ENCODE measurements at regions not wholly inside any gene's neighbourhood (a gene's known extent, or its start where the extent isn't known, plus 50 kb on each side); places are given as distances from the start of the nearest gene placed in this dataset.

GRCh38 chr4:28890949-28891775 is 1829.0 kb upstream of the PCDH7 start:
- DNase-seq, result no peak

GRCh38 chr4:28913466-28913865 is 1806.7 kb upstream of the PCDH7 start:
- no peak for DNase-seq

GRCh38 chr4:28916585-28916984 is 1803.6 kb upstream of the PCDH7 start:
- no peak for DNase-seq

- no peak for DNase-seq
These were observed 1801.3 kb upstream of the PCDH7 start for GRCh38 chr4:28918871-28919270.

DNA sequence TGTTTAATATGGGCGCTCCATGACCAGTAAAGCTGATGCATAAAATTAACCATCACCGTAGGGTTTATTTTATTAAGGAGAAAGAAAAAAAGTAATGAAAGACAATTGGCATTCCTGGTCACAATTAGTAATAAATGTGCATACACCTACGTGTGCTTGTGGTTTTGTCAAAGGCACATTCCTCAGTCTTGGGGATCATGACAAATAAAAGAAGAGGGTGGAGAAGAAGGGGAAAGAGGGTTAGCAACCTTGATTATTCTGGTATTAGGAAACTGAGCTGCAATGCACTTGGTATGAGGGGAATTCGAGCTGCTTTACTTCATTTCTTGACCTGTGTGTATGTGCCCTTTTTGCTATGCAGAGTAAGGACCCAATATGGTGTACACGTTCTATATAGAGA is 1798.3 kb upstream of the PCDH7 start:
- DNase-seq, result no peak

DNA sequence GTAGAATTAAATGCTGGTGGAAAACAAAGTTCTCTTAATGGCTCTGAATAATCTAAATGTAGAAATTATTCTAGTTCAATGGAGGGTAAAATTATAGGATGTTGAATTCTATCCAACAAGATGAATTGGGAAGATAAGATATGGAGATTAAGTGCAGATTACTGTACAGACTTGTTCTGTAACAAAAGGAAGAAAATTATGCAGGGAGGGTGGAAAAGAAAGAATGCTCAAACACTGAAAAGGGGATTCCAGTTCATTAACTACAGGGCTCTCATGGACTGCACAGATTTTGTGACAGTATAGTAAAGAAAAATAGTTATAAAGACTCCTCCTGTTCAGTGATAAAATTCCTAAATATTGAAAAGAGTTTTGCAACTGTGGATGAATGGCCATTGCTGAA is 1794.0 kb upstream of the PCDH7 start:
- DNase-seq, result no peak

- DNase-seq, result no peak
These were observed 1777.5 kb upstream of the PCDH7 start for GRCh38 chr4:28942631-28943030.

GRCh38 chr4:28947374-28947773 is 1772.8 kb upstream of the PCDH7 start:
- DNase-seq, result no peak

GRCh38 chr4:28948501-28948900 is 1771.7 kb upstream of the PCDH7 start:
- no peak for DNase-seq

- no peak for DNase-seq
These were observed 1753.2 kb upstream of the PCDH7 start for GRCh38 chr4:28966982-28967381.

DNA sequence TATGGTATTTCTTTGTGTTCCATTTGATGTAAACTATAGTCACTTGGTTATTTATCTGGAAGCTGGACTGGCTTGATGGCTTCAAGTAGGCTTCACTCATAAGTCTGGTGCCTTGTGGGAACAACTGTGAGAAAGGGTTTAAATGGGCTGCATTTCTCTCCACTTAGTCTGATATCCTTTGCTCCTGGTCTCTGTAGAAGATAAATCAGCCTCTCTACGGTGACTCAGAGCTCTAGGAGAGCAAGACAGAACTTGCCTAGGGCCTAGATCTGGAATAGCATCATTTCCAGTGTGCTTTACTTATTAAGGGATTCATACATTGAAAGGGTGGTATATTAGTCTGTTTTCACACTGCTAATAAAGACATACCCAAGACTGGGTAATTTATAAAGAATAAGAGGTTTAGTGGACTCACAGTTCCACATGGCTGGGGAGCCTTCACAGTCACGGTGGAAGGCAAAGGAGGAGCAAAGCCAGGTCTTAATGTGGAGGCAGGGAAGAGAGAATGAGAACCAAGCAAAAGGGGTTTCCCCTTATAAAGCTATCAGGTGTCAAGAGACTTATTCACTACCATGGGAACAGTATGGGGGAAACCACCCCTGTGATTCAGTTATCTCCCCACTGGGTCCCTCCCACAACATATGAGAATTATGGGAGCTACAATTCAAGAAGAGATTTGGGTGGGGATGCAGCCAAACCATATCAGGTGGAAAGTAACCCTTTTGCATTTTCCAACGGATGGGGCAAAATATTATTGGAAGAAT is 1746.4 kb upstream of the PCDH7 start:
- no peak for DNase-seq

GRCh38 chr4:28976369-28976768 is 1743.8 kb upstream of the PCDH7 start:
- DNase-seq, result no peak

- DNase-seq, result no peak
These were observed 1718.0 kb upstream of the PCDH7 start for GRCh38 chr4:29002151-29002550.

GRCh38 chr4:29005838-29006237 is 1714.3 kb upstream of the PCDH7 start:
- no peak for DNase-seq

- no peak for DNase-seq
These were observed 1710.3 kb upstream of the PCDH7 start for GRCh38 chr4:29009908-29010307.

- DNase-seq, result no peak
These were observed 1706.8 kb upstream of the PCDH7 start for GRCh38 chr4:29013341-29013740.

- no peak for DNase-seq
These were observed 1705.6 kb upstream of the PCDH7 start for GRCh38 chr4:29014555-29014954.

- no peak for DNase-seq
These were observed 1686.5 kb upstream of the PCDH7 start for GRCh38 chr4:29033703-29034102.

GRCh38 chr4:29037501-29037900 is 1682.7 kb upstream of the PCDH7 start:
- no peak for DNase-seq

DNA sequence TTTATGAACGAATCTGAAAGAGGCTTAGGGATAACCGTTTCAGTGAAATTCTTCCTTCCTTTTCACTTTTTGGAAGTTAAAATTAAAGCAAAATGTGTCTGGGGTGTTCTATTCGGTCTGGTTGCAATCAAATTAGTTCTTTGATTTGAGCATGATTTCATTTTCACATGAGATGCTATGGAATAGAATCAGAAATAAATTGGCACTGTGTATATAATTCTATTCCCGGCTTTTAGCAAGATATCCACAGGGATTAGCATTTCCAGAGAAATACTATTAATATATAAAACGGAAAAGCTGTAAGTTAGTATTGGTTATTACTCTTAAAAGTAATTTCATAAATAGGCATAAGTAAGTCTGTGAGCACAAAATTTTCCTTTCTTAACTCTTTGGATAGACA is 1676.8 kb upstream of the PCDH7 start:
- DNase-seq, result no peak

DNA sequence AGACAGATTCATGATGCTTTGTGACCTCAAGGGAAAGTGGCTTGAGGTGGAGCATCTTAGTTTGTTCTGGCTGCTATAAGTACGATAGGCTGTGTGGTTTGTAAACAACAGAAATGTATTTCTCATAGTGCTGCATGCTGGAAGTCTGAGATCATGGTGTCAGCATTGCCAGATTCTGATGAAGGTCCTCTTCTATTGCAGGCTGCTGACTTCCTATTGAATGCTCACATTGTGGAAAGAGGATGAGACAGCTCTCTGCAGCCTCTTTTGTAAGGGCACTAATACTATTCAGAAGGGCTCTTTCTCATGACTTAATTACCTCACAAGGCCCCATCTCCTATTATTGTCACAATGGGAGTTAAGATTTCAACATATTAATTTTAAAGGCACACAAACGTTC is 1674.0 kb upstream of the PCDH7 start:
- no peak for DNase-seq

GRCh38 chr4:29046781-29047180 is 1673.4 kb upstream of the PCDH7 start:
- no peak for DNase-seq

- no peak for DNase-seq
These were observed 1672.7 kb upstream of the PCDH7 start for GRCh38 chr4:29047341-29048041.
